Lower leg skin (tissue), 4 donors: ENCODE measurements at regions not wholly inside any gene's neighbourhood (a gene's known extent, or its start where the extent isn't known, plus 50 kb on each side); places are given as distances from the start of the nearest gene placed in this dataset.

Experiments
- DNase-seq, 2 donors: peaks; one replicate each; pipeline ENCODE4 v3.0.0-alpha.2; 2019; ENCODE audit warnings: low spot score in 2 of 2
- H3K4me3 ChIP-seq: fragments of 200-600 bp; sonication (generic); 2 replicates; pipeline ENCODE4 v1.5.1; 2017; ENCODE audit warnings: mild to moderate bottlenecking, low read depth; ENCODE audit not compliant: poor library complexity, severe bottlenecking
- POLR2A ChIP-seq, 2 donors: fragments of 450-650 bp; IDR thresholded peaks; one replicate each; pipeline ENCODE4 v1.6.1; 2016 to 2017; ENCODE audit warnings: antibody characterized with exemption in 2 of 2, mild to moderate bottlenecking in 1 of 2, moderate library complexity in 1 of 2
- WGBS, 2 donors: methylation state at CpG; one replicate each; pipeline ENCODE4 v1.1.5; 2018; 5-methylcytosine and 5-hydroxymethylcytosine counted together
- intact Hi-C: fragments of 100-400 bp; cut with DNase I; formaldehyde crosslinking; loops from one replicate; pipeline ENCODE4 v1.15.0; 2023; ENCODE audit warnings: low total_unique reads
- TF ChIP-seq, protein P1 (sequence below), 3 donors: fragments of 450-650 bp; IDR thresholded peaks; one replicate each; pipeline ENCODE4 v1.5.1; 2016; ENCODE audit warnings: antibody characterized with exemption in 3 of 3, mild to moderate bottlenecking in 3 of 3, moderate library complexity in 2 of 3

DNA sequence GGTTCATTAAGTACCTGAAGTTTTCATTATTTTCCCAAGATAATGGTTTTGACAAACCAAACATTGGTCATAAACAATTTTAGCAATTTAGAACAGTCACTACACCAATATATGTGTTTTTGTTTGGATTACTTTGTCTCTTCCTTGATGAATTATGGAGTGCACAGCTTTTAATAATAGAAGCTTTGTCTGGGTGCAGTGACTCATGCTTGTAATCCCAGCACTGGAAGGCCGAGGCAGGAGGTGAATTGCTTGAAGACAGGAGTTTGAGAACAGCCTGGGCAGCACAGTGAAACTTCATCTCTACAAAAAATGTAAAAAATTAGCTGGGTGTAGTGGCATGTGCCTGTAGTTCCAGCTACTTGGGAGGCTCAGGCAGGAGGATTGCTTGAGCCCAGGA, 89.4 kb upstream of the ANKEF1 start:
- intact Hi-C loops = no loop called here
- DNase-seq = no peak
- WGBS, 2 donors = 25 to 31% methylated on average over 1 of the region's 1 CpG
- TF ChIP-seq, protein P1, sequence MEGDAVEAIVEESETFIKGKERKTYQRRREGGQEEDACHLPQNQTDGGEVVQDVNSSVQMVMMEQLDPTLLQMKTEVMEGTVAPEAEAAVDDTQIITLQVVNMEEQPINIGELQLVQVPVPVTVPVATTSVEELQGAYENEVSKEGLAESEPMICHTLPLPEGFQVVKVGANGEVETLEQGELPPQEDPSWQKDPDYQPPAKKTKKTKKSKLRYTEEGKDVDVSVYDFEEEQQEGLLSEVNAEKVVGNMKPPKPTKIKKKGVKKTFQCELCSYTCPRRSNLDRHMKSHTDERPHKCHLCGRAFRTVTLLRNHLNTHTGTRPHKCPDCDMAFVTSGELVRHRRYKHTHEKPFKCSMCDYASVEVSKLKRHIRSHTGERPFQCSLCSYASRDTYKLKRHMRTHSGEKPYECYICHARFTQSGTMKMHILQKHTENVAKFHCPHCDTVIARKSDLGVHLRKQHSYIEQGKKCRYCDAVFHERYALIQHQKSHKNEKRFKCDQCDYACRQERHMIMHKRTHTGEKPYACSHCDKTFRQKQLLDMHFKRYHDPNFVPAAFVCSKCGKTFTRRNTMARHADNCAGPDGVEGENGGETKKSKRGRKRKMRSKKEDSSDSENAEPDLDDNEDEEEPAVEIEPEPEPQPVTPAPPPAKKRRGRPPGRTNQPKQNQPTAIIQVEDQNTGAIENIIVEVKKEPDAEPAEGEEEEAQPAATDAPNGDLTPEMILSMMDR (IDR thresholded peaks at IDR 0.05) = no peak
- no peak for TF ChIP-seq POLR2A (IDR thresholded peaks at IDR 0.05)
- H3K4me3 ChIP-seq = no peak overlapping the region

DNA sequence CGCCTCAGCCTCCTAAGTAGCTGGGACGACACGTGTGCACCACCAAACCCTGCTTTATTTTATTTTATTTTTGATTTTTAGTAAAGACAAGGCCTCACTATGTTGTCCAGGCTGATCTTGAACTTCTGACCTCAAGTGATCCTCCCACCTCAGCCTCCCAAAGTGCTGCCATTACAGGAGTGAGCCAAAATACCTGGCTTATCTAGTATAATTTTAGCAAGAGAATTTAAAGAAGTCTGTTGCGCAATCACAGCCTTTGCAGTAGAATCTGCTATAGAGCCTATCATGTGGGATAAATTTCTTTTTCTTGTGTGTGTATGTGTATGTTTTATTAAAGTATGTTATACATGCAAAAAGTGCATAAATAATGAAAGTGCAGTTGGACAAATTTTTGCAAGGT, 92.1 kb upstream of the ANKEF1 start:
- DNase-seq = no peak
- no peak overlapping the region for H3K4me3 ChIP-seq
- 86 to 89% methylated on average over 4 of the region's 4 CpGs for whole genome bisulfite sequencing, 2 donors
- intact Hi-C loops = no loop called here
- TF ChIP-seq, protein P1 (IDR thresholded peaks at IDR 0.05) = no peak
- TF ChIP-seq POLR2A (IDR thresholded peaks at IDR 0.05) = no peak

DNA sequence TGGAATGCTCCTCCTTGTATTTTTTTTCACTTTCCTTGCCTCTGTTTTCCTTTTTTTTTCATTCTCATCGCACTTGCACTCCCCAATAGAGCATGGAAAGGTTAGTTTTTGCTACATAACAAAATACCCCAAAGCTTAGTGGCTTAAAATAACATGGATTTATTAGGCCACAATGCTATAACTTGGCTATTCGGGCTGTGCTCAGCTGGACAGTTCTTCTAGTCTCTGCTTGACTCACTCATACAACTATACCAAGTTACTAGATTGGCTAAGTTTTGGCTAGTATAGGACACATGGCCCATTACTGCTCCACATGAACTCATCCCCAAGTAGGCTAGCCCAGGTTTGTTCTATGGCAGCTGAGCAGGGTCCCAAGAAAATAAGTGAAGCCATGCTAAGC, 94.5 kb upstream of the ANKEF1 start:
- H3K4me3 ChIP-seq = no peak overlapping the region
- DNase-seq = no peak
- no peak for TF ChIP-seq POLR2A (IDR thresholded peaks at IDR 0.05)
- 57 to 88% methylated on average over 2 of the region's 2 CpGs for WGBS, 2 donors
- intact Hi-C loops = no loop called here

DNA sequence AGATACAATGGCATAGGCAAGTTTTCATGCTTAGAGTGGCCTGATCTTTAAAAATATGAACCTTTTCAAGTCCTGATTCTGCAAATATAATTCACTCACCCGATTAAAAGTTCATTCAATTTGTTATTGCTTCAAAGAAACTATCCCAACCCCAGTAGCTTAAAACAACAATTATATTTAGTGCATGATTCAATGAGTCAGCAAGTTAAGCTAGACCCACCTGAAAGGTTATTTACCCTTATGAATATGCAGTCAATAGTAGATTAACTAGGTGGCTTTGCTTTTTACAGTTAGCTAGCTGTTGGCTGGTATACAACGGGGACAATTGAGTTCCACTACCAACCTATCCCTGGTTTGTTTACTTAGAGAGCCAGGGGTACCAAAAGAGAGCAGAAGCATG, 95.6 kb upstream of the ANKEF1 start:
- 71 to 81% methylated on average over 2 of the region's 2 CpGs for WGBS, 2 donors
- no peak for TF ChIP-seq POLR2A (IDR thresholded peaks at IDR 0.05)
- TF ChIP-seq, protein P1 (IDR thresholded peaks at IDR 0.05) = no peak
- no peak for DNase-seq
- no peak overlapping the region for H3K4me3 ChIP-seq
- intact Hi-C loops = no loop called here

DNA sequence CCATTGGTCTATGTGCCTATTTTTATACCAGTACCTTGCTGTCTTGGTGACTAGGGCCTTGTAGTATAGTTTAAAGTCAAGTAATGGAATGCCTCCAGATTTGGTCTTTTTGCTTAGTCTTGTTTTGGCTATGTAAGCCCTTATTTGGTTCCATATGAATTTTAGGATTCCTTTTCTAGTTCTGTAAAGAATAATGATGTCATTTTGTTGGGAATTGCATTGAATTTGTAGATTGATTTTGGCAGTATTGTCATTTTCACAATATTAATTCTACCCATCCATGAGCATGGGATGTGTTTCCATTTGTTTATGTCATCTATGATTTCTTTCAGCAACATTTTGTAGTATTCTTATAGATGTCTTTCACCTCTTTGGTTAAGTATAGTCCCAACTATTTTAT, 96.4 kb upstream of the PAK5 start:
- TF ChIP-seq, protein P1 (IDR thresholded peaks at IDR 0.05) = no peak
- no peak for TF ChIP-seq POLR2A (IDR thresholded peaks at IDR 0.05)
- no peak overlapping the region for H3K4me3 ChIP-seq
- intact Hi-C loops = no loop called here
- no peak for DNase-seq

DNA sequence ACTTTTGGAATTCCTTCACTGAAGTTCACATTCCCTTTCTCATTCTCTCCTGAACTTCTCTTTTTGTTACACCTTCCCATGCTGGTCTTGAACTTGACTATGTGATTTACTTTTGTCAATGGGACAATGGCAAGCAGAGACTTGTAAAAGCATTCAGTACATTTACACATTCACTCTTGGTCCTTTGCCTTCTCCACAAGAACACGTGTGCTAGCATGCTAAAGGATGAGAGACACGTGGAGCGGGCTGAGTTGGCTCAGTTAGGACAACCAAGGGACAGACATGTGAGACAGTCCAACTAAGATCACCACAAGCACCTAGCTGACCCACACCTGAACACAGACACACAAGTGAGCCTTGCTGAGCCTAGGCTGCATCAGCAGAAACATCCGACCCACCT, 91.3 kb upstream of the PAK5 start:
- no peak overlapping the region for H3K4me3 ChIP-seq
- intact Hi-C loops = no loop called here
- no peak for DNase-seq
- WGBS, 2 donors = 49 to 60% methylated on average over 4 of the region's 4 CpGs
- TF ChIP-seq, protein P1 (IDR thresholded peaks at IDR 0.05) = no peak
- no peak for TF ChIP-seq POLR2A (IDR thresholded peaks at IDR 0.05)
